ENCODE measurements at regions not wholly inside any gene's neighbourhood (a gene's known extent, or its start where the extent isn't known, plus 50 kb on each side); places are given as distances from the start of the nearest gene placed in this dataset.

DNA sequence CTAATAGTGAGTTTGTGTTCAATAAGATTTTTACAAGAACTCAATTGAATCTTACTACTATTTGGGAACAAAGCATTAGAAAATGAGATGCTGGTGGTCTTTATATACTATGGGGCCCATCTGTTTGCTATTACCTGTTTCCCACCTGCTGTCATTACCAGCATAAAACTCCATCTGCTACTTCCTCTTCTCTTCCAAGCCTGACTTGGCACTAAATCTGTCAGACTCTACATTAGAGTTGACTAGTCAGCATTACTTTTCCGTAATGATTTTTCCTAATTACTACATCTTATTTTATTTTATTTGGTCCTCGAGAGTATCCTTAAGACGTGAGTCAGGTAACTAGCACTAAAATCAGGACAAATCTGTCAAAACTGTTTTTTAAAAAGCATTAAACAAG lies 68.1 kb upstream of the KRR1 start:
- DNase-seq (no peak), ATAC-seq (no peak)
- no peak overlapping the region for H3K4me3 Mint-ChIP-seq
- no peaks in the 10 kb centered on the region for H3K4me1 Mint-ChIP-seq
- H3K27me3 Mint-ChIP-seq: peaks cover 13% of the 10 kb centered on the region
- peak overlapping the region in 1 of 2 donors; percentile 59 for H3K27ac Mint-ChIP-seq
- H3K9me3 Mint-ChIP-seq: no peaks in the 10 kb centered on the region

DNA sequence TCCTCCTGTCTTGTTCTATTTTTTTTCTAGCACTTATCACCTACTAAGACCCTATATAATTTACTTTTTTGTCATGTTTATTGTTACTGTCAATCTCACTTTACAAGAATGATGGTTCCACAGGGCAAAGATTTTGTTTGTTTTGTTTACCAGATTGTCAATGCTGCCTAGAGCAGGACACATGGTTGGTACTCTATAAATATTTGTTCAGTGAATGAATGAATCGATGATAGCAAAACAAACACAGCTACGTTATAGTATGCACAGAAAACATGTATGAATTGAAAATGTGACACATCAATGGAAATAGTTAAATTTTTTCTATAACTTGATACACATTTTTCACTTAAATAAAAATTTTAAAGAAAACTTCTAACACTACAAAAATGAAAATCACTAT lies 67.1 kb upstream of the KRR1 start:
- ATAC-seq (no peak), DNase-seq (no peak)
- Mint-ChIP-seq H3K9me3 (no peaks in the 10 kb centered on the region), H3K4me3 (no peak overlapping the region), H3K4me1 (no peaks in the 10 kb centered on the region), H3K27ac (no peak overlapping the region), H3K27me3 (peaks cover 13% of the 10 kb centered on the region)

DNA sequence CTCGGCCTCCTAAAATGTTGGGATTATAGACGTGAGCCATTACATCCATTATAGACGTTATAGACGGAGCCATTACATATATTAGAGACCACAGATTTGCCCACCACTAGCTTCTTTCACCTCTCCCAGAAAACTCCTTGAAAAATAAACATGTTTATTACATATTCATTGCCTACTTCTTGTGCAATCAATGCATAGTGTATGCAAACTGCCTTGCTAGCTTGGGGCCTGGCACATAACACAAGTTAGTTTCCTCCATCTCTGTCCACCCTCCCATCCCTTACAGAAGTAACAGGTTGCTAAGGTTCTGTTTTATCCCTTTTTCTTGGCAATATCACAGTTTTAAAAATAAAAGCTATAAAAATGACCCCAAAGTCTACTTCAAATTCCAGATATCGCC lies 66.4 kb upstream of the KRR1 start:
- DNase-seq (no peak), ATAC-seq (no peak)
- no peaks in the 10 kb centered on the region for H3K4me1 Mint-ChIP-seq
- no peaks in the 10 kb centered on the region for H3K9me3 Mint-ChIP-seq
- H3K4me3 Mint-ChIP-seq: no peak overlapping the region
- H3K27ac Mint-ChIP-seq: no peak overlapping the region
- peaks cover 20% of the 10 kb centered on the region for H3K27me3 Mint-ChIP-seq

DNA sequence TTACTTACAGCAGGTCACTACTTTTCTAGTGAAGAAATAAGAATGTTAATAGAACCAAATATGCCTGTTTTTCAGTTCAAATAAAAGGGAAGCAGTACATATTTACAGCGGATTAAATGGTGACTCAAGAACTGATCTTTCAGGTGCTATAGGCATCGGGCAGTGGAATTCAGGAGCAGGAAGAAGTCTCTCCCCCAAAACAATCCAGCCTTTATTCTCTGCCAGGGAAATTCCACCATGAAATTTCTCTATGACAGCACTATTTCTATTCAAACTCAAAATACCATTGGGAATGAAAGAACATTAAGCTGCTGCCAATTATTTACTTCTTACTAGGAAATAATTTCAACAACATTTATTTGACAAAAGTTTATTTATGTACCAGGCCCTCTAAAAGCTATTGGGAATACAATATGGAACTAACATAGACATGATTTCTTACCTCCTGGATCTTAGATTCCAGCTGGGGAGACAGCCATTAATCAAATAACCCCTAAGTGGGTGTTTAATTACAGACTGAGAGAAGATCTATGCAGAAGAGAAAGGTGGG lies 60.3 kb upstream of the KRR1 start:
- H3K27me3 Mint-ChIP-seq: peaks cover 17% of the 10 kb centered on the region
- H3K9me3 Mint-ChIP-seq: no peaks in the 10 kb centered on the region
- DNase-seq (no peak), ATAC-seq (no peak)
- H3K27ac Mint-ChIP-seq: no peak overlapping the region
- no peaks in the 10 kb centered on the region for H3K4me1 Mint-ChIP-seq
- H3K4me3 Mint-ChIP-seq: no peak overlapping the region

DNA sequence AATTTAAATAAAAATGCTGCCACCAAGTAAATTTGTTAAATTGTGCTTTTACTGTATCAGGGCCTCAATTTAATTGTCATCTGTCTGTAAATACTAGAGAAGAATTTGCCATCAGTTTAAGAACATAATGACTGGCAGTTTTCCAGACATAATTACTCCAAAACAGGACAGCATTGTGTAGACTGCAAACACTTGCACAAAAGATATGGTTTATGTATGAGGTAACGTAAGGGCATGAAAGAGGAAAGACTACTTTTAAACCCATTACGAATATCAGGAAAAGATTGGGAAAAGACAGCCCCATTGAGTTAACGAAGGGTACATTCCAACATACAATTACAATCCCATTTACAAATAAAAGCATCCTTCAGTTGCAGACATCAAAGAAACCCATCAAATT lies 59.8 kb upstream of the KRR1 start:
- DNase-seq: no peak
- no peaks in the 10 kb centered on the region for H3K9me3 Mint-ChIP-seq
- ATAC-seq: no peak
- no peak overlapping the region for H3K4me3 Mint-ChIP-seq
- no peaks in the 10 kb centered on the region for H3K4me1 Mint-ChIP-seq
- H3K27ac Mint-ChIP-seq: no peak overlapping the region
- H3K27me3 Mint-ChIP-seq: peaks cover 22% of the 10 kb centered on the region

DNA sequence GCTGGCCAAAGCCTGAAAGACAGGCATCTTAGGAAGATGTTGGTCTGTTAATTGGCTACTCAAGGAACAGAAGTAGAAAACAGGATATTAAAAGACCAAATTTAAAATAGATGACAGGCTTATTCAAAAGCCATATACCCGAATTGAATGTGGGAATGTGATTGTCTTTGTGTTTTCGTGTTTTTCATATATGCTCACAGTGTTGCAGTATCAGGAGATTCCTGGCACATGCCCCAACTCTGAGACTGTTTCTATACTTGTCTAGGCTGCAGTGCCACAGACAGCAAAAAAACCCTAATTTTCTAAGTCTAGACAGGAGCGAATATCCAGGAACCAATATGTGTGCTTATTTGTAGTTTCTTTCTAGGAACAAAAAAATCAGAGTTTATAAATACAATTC lies 57.4 kb upstream of the KRR1 start:
- no peak overlapping the region for H3K4me3 Mint-ChIP-seq
- no peaks in the 10 kb centered on the region for H3K4me1 Mint-ChIP-seq
- no peaks in the 10 kb centered on the region for H3K9me3 Mint-ChIP-seq
- H3K27me3 Mint-ChIP-seq: peaks cover 35% of the 10 kb centered on the region
- H3K27ac Mint-ChIP-seq: no peak overlapping the region
- no peak for ATAC-seq
- DNase-seq: no peak

DNA sequence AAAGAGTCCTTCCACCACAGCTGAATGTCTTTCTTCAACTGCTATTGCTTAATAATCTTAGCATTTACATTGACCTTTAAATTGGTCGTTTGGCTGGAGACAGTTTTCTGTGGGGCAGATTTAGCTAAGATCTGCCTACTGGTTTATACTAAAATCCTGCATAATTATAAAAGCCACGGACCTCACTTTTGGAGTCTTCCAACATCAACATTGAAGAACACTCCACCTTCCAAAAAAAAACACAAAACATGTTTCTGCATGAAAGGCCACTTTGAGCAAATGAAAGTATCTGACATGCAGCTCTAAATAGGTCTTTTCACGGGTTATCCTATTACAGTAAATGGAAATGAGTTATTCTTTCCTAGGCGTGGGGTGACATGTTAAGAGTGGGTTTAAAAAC lies 57.0 kb upstream of the KRR1 start:
- H3K27me3 Mint-ChIP-seq: peaks cover 34% of the 10 kb centered on the region
- no peaks in the 10 kb centered on the region for H3K4me1 Mint-ChIP-seq
- H3K4me3 Mint-ChIP-seq: no peak overlapping the region
- DNase-seq: no peak
- no peak for ATAC-seq
- no peaks in the 10 kb centered on the region for H3K9me3 Mint-ChIP-seq
- no peak overlapping the region for H3K27ac Mint-ChIP-seq

DNA sequence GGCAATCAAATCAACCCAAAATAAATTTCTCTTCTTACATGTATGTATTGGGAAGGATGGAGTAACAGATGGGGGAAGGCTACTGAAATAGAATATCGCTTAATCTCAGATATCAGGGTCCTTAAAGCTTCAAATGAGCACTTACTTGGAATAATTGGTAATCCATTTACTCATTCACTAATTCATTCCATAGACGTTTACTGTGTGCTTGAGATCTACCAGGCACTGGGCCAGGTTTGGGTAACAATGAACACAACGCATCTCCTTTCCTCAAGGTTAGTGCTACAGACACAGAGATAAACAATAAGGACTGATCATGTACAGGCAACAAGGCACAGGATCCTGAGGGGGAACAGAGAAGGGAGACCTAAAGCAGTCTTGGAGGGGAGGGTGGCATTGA lies 54.4 kb upstream of the KRR1 start:
- ATAC-seq (no peak), DNase-seq (no peak)
- Mint-ChIP-seq H3K4me1 (no peaks in the 10 kb centered on the region), H3K9me3 (no peaks in the 10 kb centered on the region), H3K27ac (no peak overlapping the region), H3K4me3 (no peak overlapping the region), H3K27me3 (peaks cover 36% of the 10 kb centered on the region)

DNA sequence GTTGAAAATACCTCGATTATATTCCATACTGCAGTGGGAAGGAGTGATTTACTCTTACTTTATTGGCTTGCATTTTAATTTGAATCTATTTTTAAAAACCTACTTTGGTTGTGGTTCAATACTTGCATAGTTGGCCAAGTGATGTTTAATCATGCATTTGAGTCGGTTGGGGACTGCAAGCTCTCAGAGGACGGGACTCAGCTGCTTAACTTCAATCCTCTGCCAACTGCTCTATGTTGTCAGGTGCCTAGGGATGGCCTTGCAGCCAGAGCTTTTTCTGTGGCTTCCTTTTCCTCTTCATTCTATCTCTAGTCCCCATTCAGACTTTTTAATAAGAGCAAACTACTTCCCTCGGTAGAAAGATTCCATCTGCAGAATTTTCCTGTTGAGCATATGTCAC lies 53.4 kb upstream of the KRR1 start:
- no peak for ATAC-seq
- H3K27ac Mint-ChIP-seq: no peak overlapping the region
- H3K9me3 Mint-ChIP-seq: no peaks in the 10 kb centered on the region
- H3K27me3 Mint-ChIP-seq: peaks cover 36% of the 10 kb centered on the region
- H3K4me3 Mint-ChIP-seq: no peak overlapping the region
- no peaks in the 10 kb centered on the region for H3K4me1 Mint-ChIP-seq
- no peak for DNase-seq

DNA sequence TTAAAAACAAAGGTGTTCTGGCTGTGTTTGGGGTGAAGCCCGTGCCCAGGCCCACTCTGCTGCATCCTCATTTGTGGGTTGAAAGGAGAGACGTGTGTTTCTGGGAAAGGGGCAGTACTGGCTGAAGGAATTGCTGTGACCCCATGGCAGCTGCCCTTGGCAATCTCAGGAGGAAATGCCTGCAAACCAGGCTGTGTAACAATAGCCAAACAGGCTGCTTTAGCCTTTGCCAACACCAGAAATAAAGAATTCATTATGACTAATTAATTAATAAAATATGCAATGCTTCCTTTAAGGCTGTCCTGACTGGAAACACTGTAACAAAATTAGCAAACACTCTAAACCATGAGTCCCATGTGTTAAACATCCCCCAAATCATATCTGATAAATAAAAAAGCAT lies 53.0 kb upstream of the KRR1 start:
- Mint-ChIP-seq H3K4me1 (no peaks in the 10 kb centered on the region), H3K27me3 (peaks cover 36% of the 10 kb centered on the region), H3K9me3 (no peaks in the 10 kb centered on the region), H3K4me3 (no peak overlapping the region), H3K27ac (peak overlapping the region in 1 of 2 donors; percentile 48)
- ATAC-seq (no peak), DNase-seq (no peak)

DNA sequence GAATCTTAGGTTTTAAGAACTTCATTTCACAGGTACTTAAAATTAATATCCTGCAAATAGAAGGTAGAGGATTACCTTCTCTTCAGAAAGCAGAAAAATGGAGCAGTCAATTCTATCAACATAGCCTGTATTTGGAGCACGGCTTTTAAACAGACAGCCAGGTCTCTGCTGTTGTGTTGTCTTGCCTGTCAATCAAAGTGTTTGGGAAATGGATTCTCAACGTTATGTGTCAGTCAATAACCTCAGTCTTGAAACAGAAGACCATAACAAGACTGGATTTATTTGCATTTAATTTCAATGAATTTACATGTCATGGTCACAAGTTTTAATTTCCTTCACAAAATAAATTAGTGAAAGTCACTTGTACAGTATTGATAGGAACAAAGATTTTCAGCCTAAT lies 51.9 kb upstream of the KRR1 start:
- Mint-ChIP-seq H3K4me3 (no peak overlapping the region), H3K9me3 (no peaks in the 10 kb centered on the region), H3K27me3 (peaks cover 36% of the 10 kb centered on the region), H3K4me1 (no peaks in the 10 kb centered on the region), H3K27ac (no peak overlapping the region)
- no peak for DNase-seq
- no peak for ATAC-seq

DNA sequence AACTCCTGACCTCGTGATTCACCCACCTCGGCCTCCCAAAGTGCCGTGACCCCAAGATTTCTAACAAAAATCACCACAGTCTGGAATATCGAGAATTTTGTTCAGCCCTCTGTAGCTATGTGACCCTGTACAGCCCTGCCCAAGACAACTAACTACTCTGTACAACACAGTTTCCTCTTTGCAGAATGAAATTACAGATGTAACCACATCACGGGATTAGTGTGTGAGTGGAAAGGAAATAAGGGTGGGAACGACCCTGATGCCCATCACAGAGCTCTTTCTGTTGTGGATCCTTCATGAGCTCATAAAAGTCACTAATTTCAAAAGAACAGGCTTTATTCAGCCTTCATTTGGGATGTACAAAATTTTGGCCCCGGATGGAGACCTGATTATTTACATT lies 50.5 kb upstream of the KRR1 start:
- no peak overlapping the region for H3K27ac Mint-ChIP-seq

More for the DNA sequence above, 50.5 kb upstream of the KRR1 start:
- Mint-ChIP-seq H3K27me3 (peaks cover 29% of the 10 kb centered on the region), H3K4me1 (no peaks in the 10 kb centered on the region), H3K4me3 (no peak overlapping the region), H3K9me3 (no peaks in the 10 kb centered on the region)
- no peak for ATAC-seq
- DNase-seq: no peak
